Activated T-helper 1 cell treated with anti-CD3 and anti-CD28 coated beads, Interleukin-12 subunit alpha, Interleukin-12 subunit beta, Interleukin-2, Interleukin-4 antibody, amounts not matched to agents 30 ng/mL and 10 ng/mL and 1 ng/mL, durations not matched to agents 14 hours and 24 hours and 36 hours (primary cell): ENCODE measurements at regions not wholly inside any gene's neighbourhood (a gene's known extent, or its start where the extent isn't known, plus 50 kb on each side); places are given as distances from the start of the nearest gene placed in this dataset.

Source experiments
- DNase-seq: peaks from one replicate; pipeline ENCODE4 v3.0.0; 2021; ENCODE audit warnings: low spot score
- H3K27ac Mint-ChIP-seq: one replicate; pipeline ENCODE4 v1.8.0; 2021; ENCODE audit warnings: mild to moderate bottlenecking, mixed read lengths
- H3K27me3 Mint-ChIP-seq: one replicate; pipeline ENCODE4 v1.8.0; 2022; ENCODE audit warnings: mild to moderate bottlenecking, moderate library complexity, mixed read lengths; ENCODE audit not compliant: insufficient read depth
- H3K36me3 Mint-ChIP-seq: one replicate; pipeline ENCODE4 v1.8.0; 2021; ENCODE audit warnings: low read depth, mixed read lengths
- H3K4me1 Mint-ChIP-seq: one replicate; pipeline ENCODE4 v1.8.0; 2021; ENCODE audit warnings: low read depth, mixed read lengths
- H3K4me3 Mint-ChIP-seq: one replicate; pipeline ENCODE4 v1.8.0; 2021; ENCODE audit warnings: mild to moderate bottlenecking, moderate library complexity, mixed read lengths
- H3K9me3 Mint-ChIP-seq: one replicate; pipeline ENCODE4 v1.8.0; 2021; ENCODE audit warnings: mixed read lengths
- intact Hi-C: fragments of 100-400 bp; cut with micrococcal nuclease; formaldehyde crosslinking; loops from one replicate; pipeline ENCODE4 v1.15.1; 2024

DNA sequence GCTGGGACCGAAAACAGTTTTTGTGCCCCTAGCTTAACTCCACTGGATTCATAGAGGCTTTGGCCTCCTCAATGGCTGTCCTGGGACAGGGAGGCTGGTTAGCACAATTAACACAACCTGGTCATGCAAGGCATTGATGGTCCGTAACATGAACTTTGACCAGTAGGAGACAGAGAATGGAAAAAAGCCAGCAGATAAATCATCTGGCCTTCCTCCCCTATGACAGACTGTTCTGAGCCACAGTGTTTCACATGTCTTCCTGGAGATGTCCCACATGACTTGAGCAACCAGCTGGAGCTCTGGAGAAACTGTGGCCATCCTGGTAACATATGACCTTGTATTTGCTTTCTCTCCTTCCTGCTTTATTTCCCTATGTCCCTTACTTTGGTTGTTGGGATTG, 244.2 kb downstream of the UQCRFS1 start:
- no peaks in the 10 kb centered on the region for H3K9me3 Mint-ChIP-seq
- no peak overlapping the region for H3K4me3 Mint-ChIP-seq
- no peak for DNase-seq
- intact Hi-C loops = no loop called here
- H3K27ac Mint-ChIP-seq = no peak overlapping the region
- H3K27me3 Mint-ChIP-seq = no peaks in the 10 kb centered on the region
- no peaks in the 10 kb centered on the region for H3K36me3 Mint-ChIP-seq
- H3K4me1 Mint-ChIP-seq = no peaks in the 10 kb centered on the region

DNA sequence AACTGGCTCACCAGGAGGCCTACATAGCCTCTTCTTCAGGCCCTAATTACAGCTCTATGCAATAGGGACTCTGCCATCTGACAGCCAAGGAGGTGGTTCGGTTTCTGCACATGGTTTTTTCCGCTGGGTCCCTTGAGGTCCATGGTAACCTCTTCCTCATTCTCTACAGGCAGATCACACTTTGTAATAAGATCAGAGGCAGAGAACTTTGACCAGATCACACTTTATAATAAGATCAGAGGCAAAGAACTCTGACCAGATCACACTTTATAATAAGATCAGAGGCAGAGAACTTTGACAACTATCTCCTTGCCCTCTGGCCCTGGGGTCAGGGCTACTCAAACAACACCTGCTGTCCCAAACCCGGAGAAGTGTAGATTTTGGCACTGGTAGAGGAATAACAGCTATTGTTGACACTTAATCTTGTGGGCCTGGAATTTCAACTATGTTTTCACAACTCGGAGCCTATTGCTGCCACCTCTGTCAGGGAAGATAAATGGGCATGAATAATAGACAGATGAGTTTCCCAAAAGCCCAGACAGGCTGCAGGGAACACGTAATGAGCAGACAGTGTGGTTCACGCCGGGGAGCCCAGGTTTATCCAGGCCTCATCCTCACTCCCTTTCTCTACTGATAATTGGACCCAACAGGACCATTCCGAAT, 246.1 kb downstream of the UQCRFS1 start:
- no peak for DNase-seq
- Mint-ChIP-seq H3K4me1 (no peaks in the 10 kb centered on the region), H3K4me3 (no peak overlapping the region), H3K27me3 (no peaks in the 10 kb centered on the region), H3K9me3 (no peaks in the 10 kb centered on the region), H3K36me3 (no peaks in the 10 kb centered on the region), H3K27ac (no peak overlapping the region)
- intact Hi-C loops = no loop called here

DNA sequence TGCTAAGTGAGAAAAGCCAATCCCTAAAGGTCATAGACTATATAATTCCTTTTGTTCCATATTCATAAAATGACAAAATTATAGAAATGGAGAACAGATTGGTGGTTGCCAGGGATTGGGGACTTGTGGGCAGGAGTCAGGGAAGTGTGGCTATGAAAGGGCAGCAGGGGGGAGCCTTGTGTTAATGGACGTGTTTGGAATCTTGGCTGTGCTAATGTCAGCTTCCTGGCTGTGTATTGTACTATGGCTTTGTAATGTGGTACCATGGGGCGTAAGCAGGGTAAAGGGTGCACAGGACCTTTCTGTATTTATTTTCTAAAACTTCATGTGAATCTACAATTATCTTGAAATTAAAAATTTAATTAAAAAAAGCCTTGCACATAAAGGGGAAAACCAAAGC, 248.5 kb downstream of the UQCRFS1 start:
- Mint-ChIP-seq H3K4me3 (no peak overlapping the region), H3K27me3 (peaks cover 1% of the 10 kb centered on the region), H3K36me3 (no peaks in the 10 kb centered on the region), H3K9me3 (no peaks in the 10 kb centered on the region), H3K27ac (no peak overlapping the region), H3K4me1 (no peaks in the 10 kb centered on the region)
- intact Hi-C loops = no loop called here
- no peak for DNase-seq

DNA sequence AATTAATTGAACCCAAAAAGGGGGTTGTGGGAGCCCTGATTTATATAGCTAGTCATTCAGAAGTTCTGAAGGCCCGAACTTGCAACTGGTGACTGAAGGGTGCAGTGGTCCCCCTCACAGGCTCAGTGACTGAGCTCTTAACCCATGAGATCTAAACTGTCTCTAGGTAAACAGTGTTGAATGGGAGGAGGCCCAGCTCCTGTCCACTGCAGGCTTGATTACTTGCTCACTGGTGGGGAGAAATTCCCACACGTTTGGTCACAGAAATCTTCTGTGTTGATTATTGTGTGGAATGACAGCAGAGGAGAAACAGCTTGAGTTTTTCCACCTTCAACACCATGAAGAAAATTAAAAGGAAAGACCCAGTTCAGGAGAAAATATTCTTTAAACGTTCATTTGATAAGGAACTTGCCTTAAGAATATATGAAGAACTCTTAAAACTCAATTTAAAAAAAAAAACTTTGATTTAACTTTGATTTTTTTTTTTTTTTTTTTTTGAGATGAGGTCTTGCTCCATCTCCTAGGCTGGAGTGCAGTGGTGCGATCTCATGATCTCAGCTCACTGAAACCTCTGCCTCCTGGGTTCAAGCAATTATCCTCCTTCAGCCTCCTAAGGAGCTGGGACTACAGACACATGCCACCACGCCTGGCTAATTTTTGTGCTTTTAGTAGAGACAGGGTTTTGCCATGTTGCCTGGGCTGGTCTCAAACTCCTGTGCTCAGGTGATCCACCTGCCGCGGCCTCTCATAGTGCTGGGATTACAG, 249.3 kb downstream of the UQCRFS1 start:
- no peak for DNase-seq
- intact Hi-C loops = no loop called here
- Mint-ChIP-seq H3K27ac (no peak overlapping the region), H3K4me3 (no peak overlapping the region), H3K36me3 (no peaks in the 10 kb centered on the region), H3K27me3 (peaks cover 1% of the 10 kb centered on the region), H3K4me1 (no peaks in the 10 kb centered on the region), H3K9me3 (no peaks in the 10 kb centered on the region)

DNA sequence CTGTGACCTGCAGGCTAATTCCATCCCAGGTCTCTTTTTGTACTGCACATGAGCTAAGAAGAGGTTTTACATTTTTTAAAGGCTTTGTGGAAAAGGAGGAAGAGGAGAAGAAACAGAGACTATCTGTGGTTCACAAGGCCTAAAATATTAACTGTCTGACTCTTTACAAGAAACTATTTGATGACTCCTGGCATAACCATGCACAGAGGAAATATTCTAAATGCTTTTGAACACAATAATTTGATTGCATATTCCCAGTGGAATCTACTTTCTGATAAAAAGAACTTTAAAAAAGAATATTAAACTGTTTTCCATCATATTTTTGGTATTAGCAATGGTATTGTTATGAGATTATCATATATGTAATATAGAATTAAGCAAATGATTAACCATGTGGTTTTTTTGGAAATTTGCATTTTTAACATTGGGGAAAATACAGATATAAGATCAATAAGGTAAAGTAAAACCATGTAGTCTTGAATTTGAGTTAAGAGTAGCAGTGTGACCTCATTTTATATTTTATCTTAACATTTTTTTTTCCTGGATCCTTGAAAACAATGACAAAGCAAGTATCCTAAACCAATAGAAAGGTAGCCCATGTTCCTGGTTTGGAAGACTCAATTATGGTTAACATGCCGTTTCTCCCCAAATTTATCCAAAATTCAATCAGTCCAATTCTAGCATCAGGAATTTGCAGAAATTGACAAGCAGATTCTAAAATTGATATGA, 251.0 kb downstream of the UQCRFS1 start:
- Mint-ChIP-seq H3K9me3 (no peaks in the 10 kb centered on the region), H3K4me1 (no peaks in the 10 kb centered on the region)
- intact Hi-C loops = no loop called here

GRCh38 chr19:28960986-28961705, 251.8 kb downstream of the UQCRFS1 start:
- DNase-seq = no peak
- Mint-ChIP-seq H3K4me3 (no peak overlapping the region), H3K4me1 (no peaks in the 10 kb centered on the region), H3K27me3 (peaks cover 1% of the 10 kb centered on the region), H3K9me3 (no peaks in the 10 kb centered on the region), H3K27ac (no peak overlapping the region), H3K36me3 (no peaks in the 10 kb centered on the region)
- intact Hi-C loops = no loop called here

More for the DNA sequence above, 251.0 kb downstream of the UQCRFS1 start:
- no peak for DNase-seq
- Mint-ChIP-seq H3K4me3 (no peak overlapping the region), H3K27me3 (peaks cover 1% of the 10 kb centered on the region), H3K36me3 (no peaks in the 10 kb centered on the region), H3K27ac (no peak overlapping the region)

GRCh38 chr19:28960586-28960985, 252.4 kb downstream of the UQCRFS1 start:
- Mint-ChIP-seq H3K4me1 (no peaks in the 10 kb centered on the region), H3K4me3 (no peak overlapping the region), H3K27ac (no peak overlapping the region), H3K36me3 (no peaks in the 10 kb centered on the region), H3K27me3 (peaks cover 1% of the 10 kb centered on the region), H3K9me3 (no peaks in the 10 kb centered on the region)
- intact Hi-C loops = no loop called here
- no peak for DNase-seq

GRCh38 chr19:28956961-28957360, 256.0 kb downstream of the UQCRFS1 start:
- no peak for DNase-seq
- H3K36me3 Mint-ChIP-seq = no peaks in the 10 kb centered on the region
- no peak overlapping the region for H3K4me3 Mint-ChIP-seq
- no peak overlapping the region for H3K27ac Mint-ChIP-seq
- H3K27me3 Mint-ChIP-seq = peaks cover 1% of the 10 kb centered on the region
- peaks cover 3% of the 10 kb centered on the region for H3K9me3 Mint-ChIP-seq
- intact Hi-C loops = no loop called here
- no peaks in the 10 kb centered on the region for H3K4me1 Mint-ChIP-seq

GRCh38 chr19:28956421-28956820, 256.5 kb downstream of the UQCRFS1 start:
- Mint-ChIP-seq H3K27me3 (no peaks in the 10 kb centered on the region), H3K4me1 (no peaks in the 10 kb centered on the region), H3K9me3 (peaks cover 3% of the 10 kb centered on the region), H3K4me3 (no peak overlapping the region), H3K36me3 (no peaks in the 10 kb centered on the region), H3K27ac (no peak overlapping the region)
- DNase-seq = no peak
- intact Hi-C loops = no loop called here

- H3K4me3 Mint-ChIP-seq = no peak overlapping the region
- H3K36me3 Mint-ChIP-seq = no peaks in the 10 kb centered on the region
- H3K9me3 Mint-ChIP-seq = peaks cover 6% of the 10 kb centered on the region
- no peak overlapping the region for H3K27ac Mint-ChIP-seq
- no peak for DNase-seq
- intact Hi-C loops = no loop called here
- peaks cover 1% of the 10 kb centered on the region for H3K27me3 Mint-ChIP-seq
- no peaks in the 10 kb centered on the region for H3K4me1 Mint-ChIP-seq
These were observed 263.4 kb downstream of the UQCRFS1 start for GRCh38 chr19:28949535-28949934.

DNA sequence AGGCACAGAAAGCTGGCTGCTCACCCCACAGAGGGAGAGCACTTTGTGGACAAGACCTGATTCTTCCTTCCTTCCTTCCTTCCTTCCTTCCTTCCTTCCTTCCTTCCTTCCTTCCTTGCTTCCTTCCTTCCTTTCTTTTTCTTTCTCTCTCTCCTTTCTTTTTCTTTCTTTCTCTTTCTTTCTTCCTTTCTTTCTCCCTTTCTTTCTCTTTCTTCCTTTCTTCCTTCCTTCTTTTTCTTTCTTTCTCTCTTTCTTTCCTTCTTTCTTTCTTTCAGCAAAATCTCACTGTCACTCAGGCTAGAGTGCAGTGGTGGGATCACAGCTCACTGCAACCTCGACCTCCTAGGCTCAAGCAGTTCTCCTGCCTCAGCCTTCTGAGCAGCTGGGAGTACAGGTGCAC, 263.9 kb downstream of the UQCRFS1 start:
- peaks cover 3% of the 10 kb centered on the region for H3K9me3 Mint-ChIP-seq
- peaks cover 1% of the 10 kb centered on the region for H3K27me3 Mint-ChIP-seq
- H3K36me3 Mint-ChIP-seq = no peaks in the 10 kb centered on the region
- intact Hi-C loops = no loop called here
- H3K27ac Mint-ChIP-seq = no peak overlapping the region
- no peak overlapping the region for H3K4me3 Mint-ChIP-seq
- H3K4me1 Mint-ChIP-seq = no peaks in the 10 kb centered on the region
- no peak for DNase-seq

- H3K27me3 Mint-ChIP-seq = peaks cover 1% of the 10 kb centered on the region
- no peaks in the 10 kb centered on the region for H3K36me3 Mint-ChIP-seq
- H3K4me1 Mint-ChIP-seq = no peaks in the 10 kb centered on the region
- intact Hi-C loops = no loop called here
- H3K4me3 Mint-ChIP-seq = no peak overlapping the region
- DNase-seq = no peak
- no peak overlapping the region for H3K27ac Mint-ChIP-seq
- peaks cover 3% of the 10 kb centered on the region for H3K9me3 Mint-ChIP-seq
These were observed 264.4 kb downstream of the UQCRFS1 start for GRCh38 chr19:28948566-28948965.

- Mint-ChIP-seq H3K36me3 (no peaks in the 10 kb centered on the region), H3K4me3 (no peak overlapping the region), H3K9me3 (peaks cover 3% of the 10 kb centered on the region), H3K27me3 (peaks cover 1% of the 10 kb centered on the region), H3K4me1 (no peaks in the 10 kb centered on the region), H3K27ac (no peak overlapping the region)
- no peak for DNase-seq
- intact Hi-C loops = no loop called here
These were observed 264.9 kb downstream of the UQCRFS1 start for GRCh38 chr19:28948026-28948425.
